H9 (cell line): ENCODE measurements at regions not wholly inside any gene's neighbourhood (a gene's known extent, or its start where the extent isn't known, plus 50 kb on each side); places are given as distances from the start of the nearest gene placed in this dataset.

Source experiments
- DNase-seq: peaks from one replicate; pipeline ENCODE4 v3.0.0-alpha.2; 2017
- H2AFZ ChIP-seq: one replicate; pipeline ENCODE4 v1.6.1; 2013; ENCODE audit warnings: mild to moderate bottlenecking, low read length, control low read depth, moderate library complexity
- H2AK5ac ChIP-seq: 2 replicates; pipeline ENCODE4 v1.6.1; 2013; ENCODE audit warnings: low read length, control low read depth, mixed read lengths; ENCODE audit not compliant: insufficient read length
- H2BK120ac ChIP-seq: one replicate; pipeline ENCODE4 v1.6.1; 2013; ENCODE audit warnings: low read depth, mild to moderate bottlenecking, low read length, control low read depth, inconsistent platforms; ENCODE audit not compliant: poor library complexity, severe bottlenecking
- H2BK12ac ChIP-seq: 2 replicates; pipeline ENCODE4 v1.6.1; 2013; ENCODE audit warnings: low read length, control low read depth, mixed read lengths, low read depth; ENCODE audit not compliant: insufficient read length
- H2BK15ac ChIP-seq: 2 replicates; pipeline ENCODE4 v1.6.1; 2013; ENCODE audit warnings: low read depth, low read length, control low read depth
- H2BK20ac ChIP-seq: one replicate; pipeline ENCODE4 v1.6.1; 2013; ENCODE audit warnings: low read depth, mild to moderate bottlenecking, low read length, control low read depth, inconsistent platforms; ENCODE audit not compliant: poor library complexity, severe bottlenecking
- H2BK5ac ChIP-seq: 2 replicates; pipeline ENCODE4 v1.6.1; 2013; ENCODE audit warnings: low read length, control low read depth, mixed read lengths; ENCODE audit not compliant: insufficient read length
- H3K14ac ChIP-seq: 2 replicates; pipeline ENCODE4 v1.6.1; 2013; ENCODE audit warnings: low read length, control low read depth; ENCODE audit not compliant: insufficient read depth
- H3K18ac ChIP-seq: 2 replicates; pipeline ENCODE4 v1.6.1; 2013; ENCODE audit warnings: low read depth, mild to moderate bottlenecking, mixed read lengths, low read length, control low read depth; ENCODE audit not compliant: insufficient read length
- H3K23ac ChIP-seq: 2 replicates; pipeline ENCODE4 v1.6.1; 2013; ENCODE audit warnings: low read length, control low read depth, mixed read lengths, low read depth; ENCODE audit not compliant: insufficient read length
- H3K23me2 ChIP-seq: 2 replicates; pipeline ENCODE4 v1.6.1; 2013; ENCODE audit warnings: low read depth, mild to moderate bottlenecking, mixed read lengths, low read length, control low read depth; ENCODE audit not compliant: insufficient read length, poor library complexity, severe bottlenecking
- H3K27ac ChIP-seq: 2 replicates; pipeline ENCODE4 v1.5.1; 2013; ENCODE audit warnings: low read length, control low read depth, mixed read lengths, low read depth; ENCODE audit not compliant: insufficient read length
- H3K27me3 ChIP-seq: 2 replicates; pipeline ENCODE4 v1.6.1; 2013; ENCODE audit warnings: low read length, control low read depth, inconsistent platforms; ENCODE audit not compliant: insufficient read depth
- H3K4ac ChIP-seq: 2 replicates; pipeline ENCODE4 v1.6.1; 2013; ENCODE audit warnings: low read depth, mild to moderate bottlenecking, control low read depth, inconsistent platforms, low read length, moderate library complexity
- H3K4me1 ChIP-seq: 2 replicates; pipeline ENCODE4 v1.6.1; 2013; ENCODE audit warnings: low read length, control low read depth, inconsistent platforms; ENCODE audit not compliant: insufficient read depth
- H3K4me2 ChIP-seq: 2 replicates; pipeline ENCODE4 v1.6.1; 2013; ENCODE audit warnings: low read length, control low read depth, mixed read lengths; ENCODE audit not compliant: insufficient read length, insufficient read depth
- H3K56ac ChIP-seq: 2 replicates; pipeline ENCODE4 v1.6.1; 2013; ENCODE audit warnings: low read depth, mild to moderate bottlenecking, mixed read lengths, low read length, control low read depth; ENCODE audit not compliant: insufficient read length
- H3K79me1 ChIP-seq: 2 replicates; pipeline ENCODE4 v1.6.1; 2013; ENCODE audit warnings: low read depth, mild to moderate bottlenecking, moderate library complexity, low read length, control low read depth, inconsistent platforms; ENCODE audit not compliant: insufficient read depth, poor library complexity, severe bottlenecking
- H3K79me2 ChIP-seq: 2 replicates; pipeline ENCODE4 v1.6.1; 2013; ENCODE audit warnings: low read length, control low read depth, inconsistent platforms; ENCODE audit not compliant: insufficient read depth
- H3K9ac ChIP-seq: 2 replicates; pipeline ENCODE4 v1.6.1; 2013; ENCODE audit warnings: low read length, control low read depth, mixed read lengths; ENCODE audit not compliant: insufficient read length; ENCODE audit errors: extremely low read depth
- H3K9me3 ChIP-seq: one replicate; pipeline ENCODE4 v1.6.1; 2013; ENCODE audit warnings: low read depth, low read length, inconsistent platforms; ENCODE audit not compliant: control insufficient read depth
- H3T11ph ChIP-seq: one replicate; pipeline ENCODE4 v1.6.1; 2013; ENCODE audit warnings: mild to moderate bottlenecking, low read length, control low read depth, inconsistent platforms
- H4K20me1 ChIP-seq: one replicate; pipeline ENCODE4 v1.6.1; 2013; ENCODE audit not compliant: control insufficient read depth, insufficient read length, insufficient read depth
- H4K5ac ChIP-seq: 2 replicates; pipeline ENCODE4 v1.6.1; 2013; ENCODE audit warnings: low read depth, mild to moderate bottlenecking, mixed read lengths, low read length, control low read depth; ENCODE audit not compliant: insufficient read length
- H4K8ac ChIP-seq: replicated peaks from 2 replicates; pipeline ENCODE4 v1.6.1; 2013; ENCODE audit warnings: low read length, control low read depth, mixed read lengths, low read depth; ENCODE audit not compliant: insufficient read length
- H4K91ac ChIP-seq: 2 replicates; pipeline ENCODE4 v1.6.1; 2013; ENCODE audit warnings: low read depth, mild to moderate bottlenecking, moderate library complexity, mixed read lengths, low read length, control low read depth; ENCODE audit not compliant: insufficient read length
- H3K27ac Mint-ChIP-seq, 3 experiments: 2 replicates in 2 of 3; 3 replicates in 1 of 3; pipeline ENCODE4 v1.8.0; 2020 to 2021; ENCODE audit warnings: mixed read lengths in 3 of 3, mild to moderate bottlenecking in 1 of 3, moderate library complexity in 1 of 3
- H3K27me3 Mint-ChIP-seq: 2 replicates; pipeline ENCODE4 v1.8.0; 2021; ENCODE audit warnings: low read depth, mild to moderate bottlenecking, moderate library complexity, mixed read lengths
- H3K36me3 Mint-ChIP-seq, 3 experiments: 2 replicates in 2 of 3; 3 replicates in 1 of 3; pipeline ENCODE4 v1.8.0; 2020 to 2021; ENCODE audit warnings: low read depth in 3 of 3, mixed read lengths in 3 of 3; ENCODE audit not compliant: insufficient read depth in 1 of 3
- H3K4me1 Mint-ChIP-seq, 2 experiments: 2 replicates each; pipeline ENCODE4 v1.8.0; 2020; ENCODE audit warnings: mixed read lengths in 2 of 2
- H3K4me3 Mint-ChIP-seq, 2 experiments: 2 replicates in 1 of 2; 3 replicates in 1 of 2; pipeline ENCODE4 v1.8.0; 2020 to 2021; ENCODE audit warnings: mild to moderate bottlenecking in 2 of 2, mixed read lengths in 2 of 2, moderate library complexity in 1 of 2
- H3K9me3 Mint-ChIP-seq, 2 experiments: 2 replicates in 1 of 2; 3 replicates in 1 of 2; pipeline ENCODE4 v1.8.0; 2020; ENCODE audit warnings: mild to moderate bottlenecking in 2 of 2, mixed read lengths in 2 of 2, moderate library complexity in 1 of 2
- CTCF ChIP-seq: fragments of 200-600 bp; sonication (generic); conservative IDR thresholded peaks from 3 replicates; pipeline ENCODE4 v1.8.0; 2021; ENCODE audit warnings: antibody characterized with exemption, mild to moderate bottlenecking
- WGBS: extraction: QIAGEN DNeasy Blood & Tissue Kit; methylation state at CpG from one replicate; pipeline ENCODE4 v1.1.7; 2013; ENCODE audit warnings: missing lambda C conversion rate, low lambda C conversion rate, mixed read lengths; ENCODE audit not compliant: insufficient read length; ENCODE audit errors: extremely low coverage; 5-methylcytosine and 5-hydroxymethylcytosine counted together

GRCh38 chr1:114032271-114033215 is 53.3 kb downstream of the OLFML3 start:
- Mint-ChIP-seq H3K4me3 (no peak overlapping the region), H3K4me1 (peaks cover 13 to 21% of the 10 kb centered on the region in 2 experiments), H3K9me3 (no peaks in the 10 kb centered on the region), H3K36me3 (peaks cover 0 to 1% (median 0%) of the 10 kb centered on the region in 3 experiments; a peak in 1 of 7 replicates), H3K27ac (no peak overlapping the region), H3K27me3 (no peaks in the 10 kb centered on the region)
- peak; percentile 71 for DNase-seq
- Histone ChIP-seq H3K18ac (no peak overlapping the region), H3K4me1 (peaks cover 17% of the 10 kb centered on the region), H2BK5ac (no peak overlapping the region), H3K79me1 (no peaks in the 10 kb centered on the region), H3K4me2 (peak overlapping the region; percentile 52), H4K91ac (no peak overlapping the region), H2BK15ac (no peak overlapping the region), H2BK12ac (no peak overlapping the region), H2BK120ac (no peak overlapping the region), H3K14ac (no peak overlapping the region), H3K27me3 (no peaks in the 10 kb centered on the region), H3T11ph (no peak overlapping the region), H3K79me2 (no peaks in the 10 kb centered on the region), H2AK5ac (no peak overlapping the region), H3K27ac (peak overlapping the region; percentile 77), H4K8ac (no peak overlapping the region), H3K23me2 (peaks cover 3% of the 10 kb centered on the region), H2BK20ac (no peak overlapping the region), H3K4ac (no peak overlapping the region; the same call in 1 of the 2 replicates), H3K9ac (peak overlapping the region; percentile 39), H4K20me1 (no peaks in the 10 kb centered on the region), H3K23ac (no peak overlapping the region), H3K56ac (no peak overlapping the region), H2AFZ (no peak overlapping the region), H3K9me3 (no peaks in the 10 kb centered on the region), H4K5ac (no peak overlapping the region)
- WGBS: no CpG with 5 or more reads among the region's 7 CpGs
- no peak for TF ChIP-seq CTCF
